BJ (cell line): ENCODE measurements at regions not wholly inside any gene's neighbourhood (a gene's known extent, or its start where the extent isn't known, plus 50 kb on each side); places are given as distances from the start of the nearest gene placed in this dataset.

ENCODE experiments used
- CTCF ChIA-PET: fragments of 350-600 bp; formaldehyde crosslinking; extraction: SDS; loops from one replicate; lab custom pipeline; 2021; ENCODE audit warnings: antibody characterized with exemption, inconsistent platforms; lab: Yijun Ruan, JAX
- POLR2A ChIA-PET: fragments of 300-600 bp; sonication (Branson Sonifier 250); formaldehyde crosslinking; extraction: SDS; loops from one replicate; lab custom pipeline; 2021; ENCODE audit warnings: antibody characterized with exemption; lab: Charles Lee
- DNase-seq: peaks from one replicate; pipeline ENCODE4 v3.0.0-alpha.2; 2011; ENCODE audit warnings: low read depth
- H3K27me3 ChIP-seq: 2 replicates; pipeline ENCODE4 v1.6.0; 2011; ENCODE audit warnings: low read length; ENCODE audit not compliant: control insufficient read depth, insufficient read depth
- H3K36me3 ChIP-seq: 2 replicates; pipeline ENCODE4 v1.5.1; 2011; ENCODE audit warnings: low read length; ENCODE audit not compliant: control insufficient read depth, insufficient read depth
- H3K4me3 ChIP-seq: 2 replicates; pipeline ENCODE4 v1.5.1; 2011; ENCODE audit warnings: low read depth, mild to moderate bottlenecking, control low read depth, low read length
- CTCF ChIP-seq: IDR thresholded peaks from 2 replicates; pipeline ENCODE4 v1.5.1; 2011; ENCODE audit warnings: low read depth, mild to moderate bottlenecking, control low read depth, inconsistent platforms, low read length, moderate library complexity; ENCODE audit not compliant: insufficient read depth

GRCh38 chr14:44438936-44439335 is 68.1 kb downstream of the FSCB start:
- Histone ChIP-seq H3K4me3 (no peak overlapping the region), H3K27me3 (no peaks in the 10 kb centered on the region), H3K36me3 (no peaks in the 10 kb centered on the region)
- no peak for TF ChIP-seq CTCF
- POLR2A ChIA-PET, result no interaction called here
- CTCF ChIA-PET, result interaction anchor here (0.6 kb wide), 1 partner anchor 35 kb away, joined by 3 read pairs; no protein-coding TSS in a partner anchor
- DNase-seq, result no peak

- no peaks in the 10 kb centered on the region for H3K36me3 ChIP-seq
- TF ChIP-seq CTCF, result no peak
- DNase-seq, result no peak
- H3K27me3 ChIP-seq, result no peaks in the 10 kb centered on the region
- no peak overlapping the region for H3K4me3 ChIP-seq
- CTCF ChIA-PET, result interaction anchor here (0.6 kb wide), 1 partner anchor 1735 kb away, joined by 3 read pairs; no protein-coding TSS in a partner anchor
- POLR2A ChIA-PET, result no interaction called here
Observed at GRCh38 chr14:44438221-44438620, 68.9 kb downstream of the FSCB start.

GRCh38 chr14:44436458-44436857 is 70.6 kb downstream of the FSCB start:
- Histone ChIP-seq H3K4me3 (no peak overlapping the region), H3K27me3 (no peaks in the 10 kb centered on the region), H3K36me3 (no peaks in the 10 kb centered on the region)
- ChIA-PET POLR2A (no interaction called here), CTCF (no interaction called here)
- no peak for DNase-seq
- TF ChIP-seq CTCF, result no peak

- POLR2A ChIA-PET, result no interaction called here
- Histone ChIP-seq H3K36me3 (no peaks in the 10 kb centered on the region), H3K4me3 (no peak overlapping the region), H3K27me3 (no peaks in the 10 kb centered on the region)
- CTCF ChIA-PET, result no interaction called here
- DNase-seq, result no peak
- no peak for TF ChIP-seq CTCF
Observed at GRCh38 chr14:44428231-44428945, 78.7 kb downstream of the FSCB start.

GRCh38 chr14:44422699-44423098 is 84.4 kb downstream of the FSCB start:
- no peak overlapping the region for H3K4me3 ChIP-seq
- H3K36me3 ChIP-seq, result no peaks in the 10 kb centered on the region
- POLR2A ChIA-PET, result no interaction called here
- H3K27me3 ChIP-seq, result no peaks in the 10 kb centered on the region
- DNase-seq, result no peak
- CTCF ChIA-PET, result no interaction called here
- no peak for TF ChIP-seq CTCF
